Transverse colon (tissue), 4 donors: ENCODE measurements at regions not wholly inside any gene's neighbourhood (a gene's known extent, or its start where the extent isn't known, plus 50 kb on each side); places are given as distances from the start of the nearest gene placed in this dataset.

ENCODE experiments used
- DNase-seq: peaks from one replicate; pipeline ENCODE4 v3.0.0-alpha.2; 2019
- H3K27ac ChIP-seq, 4 donors: fragments of 200-600 bp; sonication (generic); 2 replicates each; pipeline ENCODE4 v1.5.1; 2016 to 2018; ENCODE audit warnings: inconsistent platforms in 4 of 4
- H3K27me3 ChIP-seq: fragments of 200-600 bp; sonication (generic); 2 replicates; pipeline ENCODE4 v1.5.1; 2017; ENCODE audit warnings: inconsistent platforms
- H3K36me3 ChIP-seq, 4 donors: fragments of 200-600 bp; sonication (generic); 2 replicates each; pipeline ENCODE4 v1.5.1; 2017 to 2019; ENCODE audit warnings: inconsistent platforms in 4 of 4
- H3K4me1 ChIP-seq, 4 donors: fragments of 200-600 bp; sonication (generic); 2 replicates each; pipeline ENCODE4 v1.5.1; 2017 to 2020; ENCODE audit warnings: inconsistent platforms in 4 of 4
- H3K4me3 ChIP-seq, 4 donors: fragments of 200-600 bp; sonication (generic); 1 replicate in 1 of 4; 2 replicates in 3 of 4; pipeline versions ENCODE4 v1.5.1 to v1.6.1; 2017 to 2019; ENCODE audit warnings: inconsistent platforms in 4 of 4
- H3K9me3 ChIP-seq, 2 donors: fragments of 200-600 bp; sonication (generic); 2 replicates each; pipeline ENCODE4 v1.5.1; 2017 to 2019; ENCODE audit warnings: inconsistent platforms in 2 of 2
- CTCF ChIP-seq, 5 experiments: fragments of 200-600 bp in 3 of 5; fragments of 450-650 bp in 2 of 5; sonication (generic) in 3 of 5; IDR thresholded peaks; 1 replicate in 2 of 5; 2 replicates in 3 of 5; pipeline ENCODE4 v1.5.1; 2016 to 2017; ENCODE audit warnings: antibody characterized with exemption in 5 of 5, inconsistent platforms in 3 of 5, mild to moderate bottlenecking in 2 of 5, moderate library complexity in 1 of 5
- EP300 ChIP-seq: sonication (generic); formaldehyde crosslinking; IDR thresholded peaks from one replicate; pipeline ENCODE4 v1.6.1; 2017; ENCODE audit warnings: antibody characterized with exemption, low read depth
- POLR2A ChIP-seq: fragments of 450-650 bp; IDR thresholded peaks from one replicate; pipeline ENCODE4 v1.6.1; 2016; ENCODE audit warnings: antibody characterized with exemption, mild to moderate bottlenecking, moderate library complexity
- POLR2AphosphoS5 ChIP-seq, 3 donors: sonication (generic); formaldehyde crosslinking; IDR thresholded peaks; one replicate each; pipeline ENCODE4 v1.6.1; 2016; ENCODE audit warnings: antibody characterized with exemption in 3 of 3
- WGBS, 2 donors: methylation state at CpG; one replicate each; pipeline ENCODE4 v1.1.5; 2018; ENCODE audit warnings: low coverage in 1 of 2; 5-methylcytosine and 5-hydroxymethylcytosine counted together
- in situ Hi-C, 4 donors: fragments of 200-750 bp; cut with MboI; loops; one replicate each; pipeline versions ENCODE4 v1.15.0 to v1.15.1; 2017; ENCODE audit warnings: low sequenced_read_pairs in 3 of 4, low pct_ligation_motif_present in 1 of 4, low pct_unique_long_range_greater_than_20kb in 1 of 4
- intact Hi-C: fragments of 100-400 bp; cut with DNase I; formaldehyde crosslinking; loops from one replicate; pipeline ENCODE4 v1.15.1; 2023; ENCODE audit warnings: low total_unique reads

GRCh38 chr10:129219364-129219763, 247.7 kb upstream of the MGMT start:
- TF ChIP-seq CTCF (IDR thresholded peaks at IDR 0.05) (no peak), POLR2AphosphoS5 (IDR thresholded peaks at IDR 0.05) (no peak), EP300 (no peak)
- in situ Hi-C loops (no loop called here), intact Hi-C loops (no loop called here)
- Histone ChIP-seq H3K27ac (no peak overlapping the region), H3K4me1 (no peaks in the 10 kb centered on the region), H3K36me3 (no peaks in the 10 kb centered on the region), H3K9me3 (no peaks in the 10 kb centered on the region), H3K27me3 (no peaks in the 10 kb centered on the region), H3K4me3 (no peak overlapping the region)
- DNase-seq, result no peak
- WGBS, 2 donors, result 66 to 73% methylated on average over 5 of the region's 5 CpGs

- Histone ChIP-seq H3K4me1 (no peaks in the 10 kb centered on the region), H3K4me3 (no peak overlapping the region), H3K27ac (no peak overlapping the region), H3K36me3 (no peaks in the 10 kb centered on the region), H3K9me3 (no peaks in the 10 kb centered on the region), H3K27me3 (no peaks in the 10 kb centered on the region)
- in situ Hi-C loops (no loop called here), intact Hi-C loops (no loop called here)
- DNase-seq, result no peak
- no peak for TF ChIP-seq POLR2A
- TF ChIP-seq CTCF (IDR thresholded peaks at IDR 0.05), result no peak
- TF ChIP-seq EP300, result no peak
- TF ChIP-seq POLR2AphosphoS5 (IDR thresholded peaks at IDR 0.05), result no peak
- 58 to 66% methylated on average over 3 of the region's 3 CpGs for WGBS, 2 donors
Measured at GRCh38 chr10:129222436-129222835, 244.6 kb upstream of the MGMT start.

DNA sequence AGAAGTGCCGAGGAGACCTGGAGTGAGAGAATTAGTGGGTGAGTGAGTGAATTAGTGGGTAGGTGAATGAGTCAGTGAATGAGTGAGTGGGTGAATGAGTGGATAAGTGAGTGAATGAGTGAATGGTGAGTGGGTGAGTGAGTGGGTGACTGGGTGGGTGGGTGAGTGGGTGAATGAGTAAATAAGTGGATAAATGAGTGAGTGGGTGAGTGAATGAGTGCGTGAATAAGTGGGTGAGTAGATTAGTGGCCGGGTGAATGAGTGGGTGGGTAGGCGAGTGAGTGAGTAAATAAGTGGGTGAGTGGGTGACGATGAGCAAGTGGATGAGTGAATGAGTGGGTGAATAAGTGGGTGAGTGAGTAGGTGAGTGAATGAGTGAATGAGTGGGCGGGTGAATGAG, 243.7 kb upstream of the MGMT start:
- in situ Hi-C loops, result no loop called here
- WGBS, 2 donors, result 71 to 75% methylated on average over 6 of the region's 6 CpGs
- no peaks in the 10 kb centered on the region for H3K36me3 ChIP-seq
- DNase-seq, result no peak
- H3K27ac ChIP-seq, result no peak overlapping the region
- no peaks in the 10 kb centered on the region for H3K9me3 ChIP-seq
- no peaks in the 10 kb centered on the region for H3K4me1 ChIP-seq
- H3K27me3 ChIP-seq, result no peaks in the 10 kb centered on the region
- H3K4me3 ChIP-seq, result no peak overlapping the region
- intact Hi-C loops, result no loop called here
- TF ChIP-seq POLR2A (no peak), POLR2AphosphoS5 (IDR thresholded peaks at IDR 0.05) (no peak), EP300 (no peak), CTCF (IDR thresholded peaks at IDR 0.05) (no peak)

DNA sequence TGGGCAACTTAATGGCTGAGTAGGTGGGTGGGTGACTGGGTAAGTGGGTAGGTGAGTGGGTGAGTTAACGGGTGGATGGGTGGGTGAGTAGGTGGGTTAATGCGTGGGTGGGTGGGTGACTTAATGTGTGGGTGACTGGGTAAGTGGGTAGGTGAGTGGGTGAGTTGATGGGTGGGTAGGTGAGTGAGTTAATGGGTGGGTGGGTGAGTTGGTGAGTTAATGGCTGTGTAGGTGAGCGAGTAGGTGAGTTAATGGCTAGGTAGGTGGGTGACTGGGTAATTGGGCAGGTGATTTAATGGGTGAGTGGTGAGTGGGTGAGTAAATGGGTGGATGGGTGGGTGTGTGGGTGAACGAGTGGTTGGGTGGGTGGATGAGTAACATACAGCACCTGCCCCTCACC, 243.0 kb upstream of the MGMT start:
- intact Hi-C loops (no loop called here), in situ Hi-C loops (no loop called here)
- no peak for DNase-seq
- TF ChIP-seq POLR2AphosphoS5 (IDR thresholded peaks at IDR 0.05) (no peak), POLR2A (no peak), CTCF (IDR thresholded peaks at IDR 0.05) (no peak), EP300 (no peak)
- no peaks in the 10 kb centered on the region for H3K27me3 ChIP-seq
- WGBS, 2 donors, result 76 to 81% methylated on average over 4 of the region's 4 CpGs
- H3K36me3 ChIP-seq, result no peaks in the 10 kb centered on the region
- H3K9me3 ChIP-seq, result no peaks in the 10 kb centered on the region
- H3K27ac ChIP-seq, result no peak overlapping the region
- H3K4me1 ChIP-seq, result no peaks in the 10 kb centered on the region
- H3K4me3 ChIP-seq, result no peak overlapping the region
